NCI-H146 treated with DMSO at 0.1 percent for 48 hours (cell line): ENCODE measurements at regions not wholly inside any gene's neighbourhood (a gene's known extent, or its start where the extent isn't known, plus 50 kb on each side); places are given as distances from the start of the nearest gene placed in this dataset.

Experiments used
- DNase-seq: peaks from one replicate; lab custom pipeline; 2025; ENCODE audit not compliant: unreplicated experiment; lab: John Stamatoyannopoulos, UW

GRCh38 chr4:123564758-123565346 lies 168.3 kb downstream of the SPRY1 start:
- DNase-seq: peak; percentile 81

GRCh38 chr4:123568936-123569335 lies 172.3 kb downstream of the SPRY1 start:
- no peak for DNase-seq

- DNase-seq: no peak
Measured at GRCh38 chr4:123569541-123569940, 172.9 kb downstream of the SPRY1 start.

- no peak for DNase-seq
Measured at GRCh38 chr4:123573866-123574508, 177.4 kb downstream of the SPRY1 start.

GRCh38 chr4:123575291-123575690 lies 178.7 kb downstream of the SPRY1 start:
- no peak for DNase-seq

DNA sequence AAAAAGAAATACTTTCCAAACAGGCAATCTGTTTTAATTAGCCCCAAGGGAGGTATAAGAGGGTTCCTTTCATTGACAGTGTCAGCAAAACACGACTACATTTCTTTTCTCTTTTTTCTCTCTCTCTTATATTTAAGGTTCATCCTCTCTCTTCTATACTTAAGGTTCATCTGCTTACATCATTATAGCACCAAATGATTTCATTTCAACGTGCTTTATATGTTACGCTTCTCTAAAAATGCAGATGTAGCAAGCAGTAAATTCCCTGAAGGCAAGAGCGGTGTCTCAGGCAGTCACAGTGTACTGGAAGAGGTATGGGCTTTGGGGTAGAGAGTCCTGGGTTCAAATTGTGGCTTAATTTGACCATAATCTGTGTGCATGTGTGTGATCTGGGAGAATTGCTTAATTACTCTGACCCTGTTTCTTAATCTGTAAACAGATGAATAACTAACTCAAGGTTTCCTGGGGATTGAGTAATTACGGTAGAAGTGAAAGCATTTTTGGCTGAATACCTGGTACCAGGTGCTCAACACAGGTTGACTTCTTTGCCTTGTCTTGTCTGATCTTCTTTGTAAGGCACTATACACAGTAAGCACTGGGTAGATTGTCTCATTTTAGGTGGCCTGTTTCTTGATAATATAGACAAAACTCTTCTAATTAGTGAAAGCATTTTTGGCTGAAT lies 180.8 kb downstream of the SPRY1 start:
- no peak for DNase-seq

- no peak for DNase-seq
Measured at GRCh38 chr4:123578276-123579029, 181.9 kb downstream of the SPRY1 start.

- no peak for DNase-seq
Measured at GRCh38 chr4:123579961-123580360, 183.4 kb downstream of the SPRY1 start.

DNA sequence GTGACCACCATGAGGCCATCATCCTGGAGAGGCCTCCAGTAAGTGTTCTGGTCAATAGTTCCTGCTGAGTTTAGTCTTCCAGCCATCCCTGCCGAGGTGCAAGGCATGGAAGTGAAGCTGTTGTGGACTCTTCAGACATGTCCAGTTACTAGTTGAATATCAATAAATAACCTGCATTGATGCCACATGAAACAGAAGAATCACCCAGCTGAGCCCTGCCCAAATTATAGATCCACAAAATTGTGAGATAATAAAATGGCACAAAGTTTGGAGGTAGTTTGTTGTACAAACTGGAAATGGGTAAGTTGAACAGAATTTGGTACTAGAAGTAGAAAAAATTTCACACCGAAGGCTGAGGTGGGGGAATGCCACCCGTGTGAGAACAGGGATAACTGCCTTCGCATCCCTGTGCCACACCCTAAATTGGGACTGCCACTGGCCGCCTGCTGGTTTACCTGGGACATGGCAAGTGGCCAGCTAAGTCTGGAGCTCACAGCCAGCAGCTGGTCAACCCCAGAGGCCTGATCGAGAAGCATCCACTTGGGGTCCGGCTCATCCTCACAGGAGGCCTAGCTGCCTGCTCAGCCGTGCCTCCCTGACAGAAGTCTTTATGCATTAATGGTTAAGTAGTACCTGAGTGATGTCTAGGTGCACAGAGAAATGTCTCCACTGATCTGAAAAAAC lies 184.5 kb downstream of the SPRY1 start:
- DNase-seq: no peak

GRCh38 chr4:123581802-123582201 lies 185.2 kb downstream of the SPRY1 start:
- DNase-seq: no peak

DNA sequence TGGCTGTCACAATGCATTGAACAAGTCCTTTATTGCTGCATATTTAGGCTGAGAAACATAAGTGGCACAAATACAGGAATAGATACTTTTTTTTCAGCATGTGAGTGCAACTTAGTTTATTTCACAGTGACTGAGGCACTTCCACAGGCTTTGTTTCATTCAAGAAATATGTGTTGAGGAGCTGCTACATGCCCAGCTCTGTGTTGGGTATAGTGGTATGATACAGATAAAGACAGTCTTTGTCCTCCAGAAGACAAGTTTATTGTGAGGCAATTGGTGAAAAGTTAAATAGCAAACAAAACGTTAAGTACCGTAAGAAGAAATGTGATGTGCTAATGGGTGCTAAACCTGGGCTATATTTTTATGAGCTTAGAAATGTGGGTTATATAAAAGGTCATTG lies 186.4 kb downstream of the SPRY1 start:
- DNase-seq: no peak

DNA sequence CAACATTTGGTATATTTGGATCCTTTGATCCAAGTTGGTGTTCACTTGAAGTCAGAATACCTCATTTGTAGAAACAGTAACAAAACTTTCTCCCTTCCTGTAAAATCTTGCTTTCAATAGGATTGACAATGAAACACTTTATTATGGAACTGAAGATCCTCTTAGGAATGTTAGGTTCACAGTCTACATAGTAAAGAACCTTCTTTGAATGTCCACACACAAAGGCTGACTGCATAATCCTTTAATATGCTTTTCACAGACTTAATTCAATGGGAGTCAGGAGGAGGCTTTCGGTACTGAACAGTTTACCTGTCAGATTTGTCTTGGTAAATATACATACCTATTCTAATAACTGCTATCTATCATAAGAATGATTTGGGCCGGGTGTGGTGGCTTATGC lies 188.5 kb downstream of the SPRY1 start:
- no peak for DNase-seq

GRCh38 chr4:123587983-123588494 lies 191.4 kb downstream of the SPRY1 start:
- DNase-seq: peak; percentile 88

DNA sequence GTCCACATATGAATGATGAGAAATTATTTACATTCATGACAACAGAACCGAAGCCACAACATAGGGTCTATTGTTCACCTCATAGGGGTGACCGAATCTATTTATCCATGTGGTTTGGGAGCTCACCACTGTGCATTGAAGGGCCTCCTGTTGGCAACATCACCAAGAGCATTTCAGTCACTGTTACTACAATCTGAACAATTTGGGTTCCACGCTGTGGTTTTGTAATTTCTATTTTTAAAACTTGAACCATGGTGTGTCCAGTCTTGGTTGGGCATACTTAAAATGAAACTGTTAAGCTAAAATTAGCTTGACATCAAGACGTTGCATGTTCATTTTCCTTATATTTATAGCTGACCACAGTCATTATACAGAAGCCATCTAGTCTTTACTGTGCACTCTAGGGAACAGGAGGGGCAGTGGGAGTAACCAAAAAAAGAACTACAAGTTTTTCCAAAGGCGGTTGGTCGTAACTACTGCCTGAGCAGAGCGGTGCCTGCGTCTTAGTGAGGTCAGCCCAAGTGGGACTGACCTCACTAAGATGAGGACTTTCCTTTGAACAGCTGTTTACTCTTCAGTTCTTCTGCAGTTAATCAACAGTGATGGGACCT lies 192.1 kb downstream of the SPRY1 start:
- DNase-seq: peak; percentile 50

- no peak for DNase-seq
Measured at GRCh38 chr4:123589301-123589700, 192.7 kb downstream of the SPRY1 start.

- no peak for DNase-seq
Measured at GRCh38 chr4:123591875-123592274, 195.3 kb downstream of the SPRY1 start.

DNA sequence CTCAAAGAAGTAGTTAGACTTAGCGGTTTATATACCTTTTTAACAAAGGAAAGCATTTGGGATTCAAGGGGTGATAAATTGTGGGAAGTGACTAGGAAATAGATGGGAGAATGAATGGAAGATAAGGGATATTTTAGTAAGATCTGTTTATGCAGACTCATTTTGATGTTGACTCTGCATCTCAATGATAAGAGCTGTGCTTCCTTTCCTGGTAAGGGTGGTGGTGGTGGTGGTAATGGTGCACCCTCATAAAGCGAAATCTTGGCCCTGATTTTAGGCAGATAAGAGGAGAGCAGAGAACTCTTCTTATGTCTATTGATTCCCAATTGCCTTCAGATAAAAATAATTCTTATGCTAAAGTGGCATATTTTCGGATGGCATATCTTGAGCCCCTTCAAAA lies 197.1 kb downstream of the SPRY1 start:
- no peak for DNase-seq

DNA sequence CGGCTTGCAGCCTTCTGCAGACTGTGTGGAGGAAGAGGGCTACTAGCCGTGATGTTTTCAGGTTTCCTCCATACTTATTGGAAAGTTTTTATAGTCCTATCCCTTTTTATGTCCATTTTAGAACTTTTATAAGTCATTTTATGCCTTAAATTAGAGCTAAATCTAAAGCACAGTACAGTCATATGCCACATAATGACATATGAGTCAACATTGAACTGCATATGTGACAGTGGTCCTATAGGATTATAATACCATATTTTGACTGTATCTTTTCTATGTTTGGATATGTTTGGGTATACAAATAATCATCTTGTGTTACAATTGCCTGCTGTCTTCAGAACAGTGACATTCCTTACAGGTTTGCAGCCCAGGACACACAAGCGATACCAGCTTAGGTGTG lies 200.2 kb downstream of the SPRY1 start:
- no peak for DNase-seq

DNA sequence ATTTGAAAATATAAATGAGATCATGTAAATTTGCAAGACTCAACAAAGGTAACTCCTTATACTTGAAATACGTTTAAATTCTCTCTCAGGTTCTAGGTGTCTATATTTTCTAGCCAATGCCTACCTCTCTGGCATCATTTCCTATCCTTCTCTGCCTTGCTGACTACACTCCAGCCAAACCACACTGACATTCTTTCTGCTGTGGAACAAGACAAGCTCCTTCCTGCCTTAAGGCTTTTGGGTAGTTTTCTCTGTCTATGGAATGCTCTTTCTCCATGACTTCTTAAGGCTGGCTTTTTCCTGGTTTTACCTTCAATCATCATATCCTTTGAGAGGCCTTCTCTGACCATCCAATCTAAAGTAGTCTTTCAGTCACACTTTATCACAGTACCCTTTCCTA lies 201.0 kb downstream of the SPRY1 start:
- no peak for DNase-seq

GRCh38 chr4:123598331-123598730 lies 201.7 kb downstream of the SPRY1 start:
- DNase-seq: no peak
